GM11168 (cell line): ENCODE measurements at regions not wholly inside any gene's neighbourhood (a gene's known extent, or its start where the extent isn't known, plus 50 kb on each side); places are given as distances from the start of the nearest gene placed in this dataset.
"Not testable (repeated sequence)": the region's sequence is repeated elsewhere in the genome, so short reads cannot be mapped to it uniquely, and the experiment has no call there.

ENCODE experiments used
- in situ Hi-C: fragments of 300-500 bp; cut with MboI; formaldehyde crosslinking; loops from one replicate; pipeline ENCODE4 v1.12.0; 2022; ENCODE audit warnings: low sequenced_read_pairs; ENCODE audit not compliant: unreplicated experiment

GRCh38 chr5:17398866-17399835, 98.9 kb upstream of the TAF11L2 start:
- in situ Hi-C loops: no loop called here

- in situ Hi-C loops: no loop called here
These were observed 98.1 kb upstream of the TAF11L2 start for GRCh38 chr5:17399931-17400330.

GRCh38 chr5:17400724-17401469, 97.1 kb upstream of the TAF11L2 start:
- in situ Hi-C loops: no loop called here

GRCh38 chr5:17401470-17402288, 96.4 kb upstream of the TAF11L2 start:
- in situ Hi-C loops: no loop called here

DNA sequence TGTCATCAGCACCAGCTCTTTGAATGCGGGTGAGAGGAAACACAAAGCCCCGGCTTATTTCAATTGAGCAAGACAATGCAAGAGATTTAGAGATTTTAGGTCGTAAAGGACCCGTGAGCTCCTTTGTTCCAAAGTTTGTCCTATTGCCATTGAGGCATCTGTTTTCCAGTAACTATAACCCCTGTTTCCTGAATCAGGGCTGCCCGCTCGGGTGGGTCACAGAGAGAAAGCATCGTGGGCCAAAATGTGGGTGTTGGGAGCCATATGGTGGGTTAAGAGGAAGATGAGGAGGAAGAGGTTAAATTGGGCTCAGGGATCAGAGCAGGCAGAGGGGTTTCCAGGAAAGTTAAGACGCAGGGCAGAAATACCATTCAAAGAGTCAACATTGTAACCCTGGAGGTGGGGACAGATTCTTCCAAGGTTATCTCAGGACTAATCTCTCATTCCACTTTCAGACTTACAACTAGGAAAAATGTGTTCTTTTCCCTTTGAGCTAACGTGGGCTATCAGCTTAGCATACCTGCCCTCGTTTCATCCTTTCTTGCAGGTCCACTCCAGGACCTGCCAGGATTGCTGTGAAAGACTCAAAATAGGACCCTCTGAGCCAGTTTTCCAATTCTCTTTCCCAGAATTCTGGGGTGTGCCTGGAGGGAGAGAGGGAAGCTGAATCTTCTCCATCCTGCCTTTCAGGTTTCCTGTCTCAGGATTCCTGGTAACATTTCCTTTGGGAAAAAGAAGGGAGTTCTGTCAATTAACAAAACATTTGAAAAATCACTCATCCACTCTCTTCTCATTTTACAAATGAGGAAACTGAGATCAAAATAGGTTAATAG, 95.5 kb upstream of the TAF11L2 start:
- in situ Hi-C loops: no loop called here

DNA sequence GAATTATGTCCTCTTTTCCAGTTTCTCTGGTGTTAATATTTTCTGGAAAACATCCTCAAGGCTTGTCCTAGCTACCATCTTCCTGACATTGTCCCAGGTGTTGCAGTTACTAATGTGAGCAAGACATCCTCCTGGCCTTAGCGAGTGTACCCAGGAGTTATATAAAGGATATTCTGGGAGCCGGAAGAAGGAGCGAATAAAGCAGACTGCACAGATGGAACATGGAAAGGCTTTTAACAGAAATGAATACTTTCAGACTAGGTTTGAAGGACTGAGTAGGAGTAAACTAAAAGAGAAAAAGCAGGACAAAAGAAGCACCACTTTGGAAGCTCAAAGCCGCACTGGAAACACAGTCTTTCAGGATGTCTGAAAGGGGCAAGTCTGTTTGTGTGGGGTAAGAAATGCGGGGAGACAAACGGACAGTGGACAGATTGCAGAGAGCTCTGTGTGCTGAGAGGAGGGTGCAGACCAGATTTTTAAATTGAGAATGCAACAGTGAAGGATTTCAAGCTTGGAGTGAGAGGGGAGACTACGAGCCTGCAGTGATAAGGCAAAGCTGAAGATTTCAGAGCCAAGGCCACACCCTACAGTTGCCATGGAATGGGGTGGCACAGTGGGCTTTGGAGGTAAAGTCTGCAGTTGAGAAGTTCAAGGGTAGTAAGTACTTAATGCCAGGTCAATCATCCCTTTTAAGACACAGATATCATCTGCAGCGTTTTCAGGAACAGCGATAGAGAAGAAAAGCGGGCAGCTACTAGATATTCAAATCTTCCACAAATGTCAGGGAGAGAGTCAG, 94.1 kb upstream of the TAF11L2 start:
- in situ Hi-C loops: no loop called here

- in situ Hi-C loops: no loop called here
These were observed 92.1 kb upstream of the TAF11L2 start for GRCh38 chr5:17405976-17406375.

- in situ Hi-C loops: no loop called here
These were observed 91.6 kb upstream of the TAF11L2 start for GRCh38 chr5:17406423-17406838.

DNA sequence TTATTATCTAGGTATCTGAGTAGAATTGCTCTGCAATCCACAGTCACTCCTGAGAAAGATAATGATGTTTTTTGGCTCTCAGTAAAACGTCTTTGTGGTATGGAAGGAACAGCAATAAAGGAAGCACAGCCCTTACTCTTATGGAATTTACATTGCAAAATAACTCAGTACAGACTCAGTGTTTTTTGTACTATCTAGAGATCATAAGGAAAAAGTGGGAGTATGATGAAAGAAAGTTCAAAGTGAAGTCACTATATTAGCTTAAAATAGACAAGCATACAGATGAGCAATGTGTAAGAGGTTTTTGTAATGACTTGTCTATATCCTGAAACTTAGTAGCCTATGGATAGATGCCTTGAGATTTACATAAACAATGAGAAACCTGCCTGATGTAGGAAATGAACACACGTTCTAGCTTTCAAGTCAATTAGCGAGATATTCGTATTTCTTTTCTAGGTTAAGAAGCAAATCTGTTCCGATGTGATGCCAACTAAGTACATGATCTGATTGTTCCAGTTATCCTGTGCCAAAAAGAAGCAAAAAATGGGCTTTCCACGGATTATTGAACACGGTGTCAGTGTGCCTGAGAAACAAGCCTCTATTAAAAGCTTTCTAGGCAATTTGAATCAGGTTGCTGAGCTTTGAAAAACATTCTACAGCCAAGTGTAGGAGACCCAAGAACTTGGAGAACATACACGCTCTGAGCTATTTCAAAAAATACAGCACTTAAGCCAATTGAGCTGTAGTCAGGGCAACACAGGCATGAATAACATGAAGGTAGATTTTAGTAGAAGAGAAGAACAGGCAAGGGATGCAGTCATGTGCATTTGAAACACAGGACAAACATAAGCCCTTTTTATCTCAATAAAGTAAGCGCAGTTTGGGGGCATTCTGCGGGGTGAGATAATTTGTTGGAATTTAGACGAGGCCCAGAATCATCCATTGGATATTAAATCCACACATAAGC, 86.3 kb upstream of the TAF11L2 start:
- in situ Hi-C loops: no loop called here

GRCh38 chr5:17412760-17413671, 85.0 kb upstream of the TAF11L2 start:
- in situ Hi-C loops: no loop called here

GRCh38 chr5:17413691-17414090, 84.3 kb upstream of the TAF11L2 start:
- in situ Hi-C loops: no loop called here

DNA sequence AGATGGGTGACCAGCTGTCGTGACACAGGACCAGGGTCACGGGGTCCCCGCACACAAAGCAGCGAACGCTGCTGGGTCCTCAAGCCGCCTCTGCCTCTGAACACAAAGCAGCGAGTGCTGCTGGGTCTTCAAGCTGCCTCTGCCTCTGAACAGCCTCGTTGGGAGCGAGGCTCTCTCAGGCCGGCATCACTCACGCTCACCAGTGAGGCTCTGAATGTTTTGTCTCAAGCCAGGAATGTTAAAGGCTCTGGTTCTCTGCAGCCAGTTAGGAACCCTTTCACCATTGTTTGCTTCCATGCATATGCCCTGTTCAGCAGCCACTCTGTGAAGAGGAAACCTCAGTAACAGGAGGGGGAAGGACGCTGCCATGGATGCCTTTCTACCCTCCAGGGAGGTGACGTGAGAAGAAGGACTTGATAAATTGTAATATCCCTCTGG, 82.7 kb upstream of the TAF11L2 start:
- in situ Hi-C loops: no loop called here

DNA sequence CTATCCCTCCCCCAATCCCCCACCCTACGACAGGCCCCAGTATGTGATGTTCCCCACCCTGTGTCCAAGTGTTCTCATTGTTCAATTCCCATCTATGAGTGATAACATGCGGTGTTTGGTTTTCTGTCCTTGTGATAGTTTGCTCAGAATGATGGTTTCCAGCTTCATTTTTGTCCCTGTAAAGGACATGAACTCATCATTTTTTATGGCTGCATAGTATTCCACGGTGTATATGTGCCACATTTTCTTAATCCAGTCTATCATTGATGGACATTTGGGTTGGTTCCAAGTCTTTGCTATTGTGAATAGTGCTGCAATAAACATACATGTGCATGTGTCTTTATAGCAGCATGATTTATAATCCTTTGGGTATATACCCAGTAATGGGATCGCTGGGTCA, 81.7 kb upstream of the TAF11L2 start:
- in situ Hi-C loops: not testable (repeated sequence)

GRCh38 chr5:17424674-17425073, 73.4 kb upstream of the TAF11L2 start:
- in situ Hi-C loops: loop anchor here (10.0 kb wide), 1 partner anchor 200 kb away; no protein-coding TSS in a partner anchor

DNA sequence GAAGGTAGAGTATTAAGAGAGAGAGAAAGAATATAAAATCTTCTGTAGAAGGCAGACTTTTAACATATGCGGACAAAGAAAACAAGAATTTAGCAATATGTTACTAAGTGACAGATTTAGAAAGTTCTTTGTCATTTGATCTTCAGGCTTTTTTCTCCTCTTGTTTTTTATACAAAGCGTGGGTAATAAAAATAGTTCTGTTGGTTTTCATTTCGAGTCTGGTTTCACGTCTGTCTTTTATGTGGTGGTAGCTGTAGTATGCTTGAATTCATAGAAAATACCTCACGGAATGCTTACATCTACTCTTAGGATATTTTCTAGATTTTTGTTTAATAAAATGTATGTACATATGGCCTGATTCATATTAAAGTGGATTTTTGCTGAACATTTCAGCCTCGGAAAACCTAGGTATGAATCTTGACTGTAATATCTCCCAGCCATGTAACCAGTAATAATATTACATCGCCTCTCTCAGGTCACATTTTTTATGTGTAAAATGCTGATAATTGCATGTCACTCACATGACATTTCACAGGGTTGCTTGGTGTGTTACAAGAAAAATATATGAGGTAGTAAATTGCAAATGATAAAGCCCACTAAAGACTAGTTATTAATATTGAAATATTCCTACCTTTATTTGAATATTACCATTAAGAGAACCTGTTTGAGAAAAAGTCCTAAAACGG, 72.5 kb upstream of the TAF11L2 start:
- in situ Hi-C loops: loop anchor here (10.0 kb wide), 1 partner anchor 201 kb away; no protein-coding TSS in a partner anchor
